GM12878 (cell line): ENCODE measurements at regions not wholly inside any gene's neighbourhood (a gene's known extent, or its start where the extent isn't known, plus 50 kb on each side); places are given as distances from the start of the nearest gene placed in this dataset.

Experiments
- ATAC-seq: fragments of 200-7000 bp; cut with Tn5 transposase; 3 replicates; pipeline ENCODE4 v1.9.1; 2020; ENCODE audit warnings: mild to moderate bottlenecking, moderate library complexity
- BruUV-seq: library from RNA; stranded (reverse); fragments of 400-500 nt; replicated peaks from 2 replicates; lab custom pipeline; 2021; lab: Mats Ljungman, UMichigan
- CTCF ChIA-PET: fragments of 300-600 bp; sonication (Branson Sonifier 250); formaldehyde crosslinking; extraction: SDS; loops from one replicate; lab custom pipeline; 2021; ENCODE audit warnings: inconsistent platforms; lab: Yijun Ruan, JAX
- POLR2A ChIA-PET: fragments of 350-600 bp; formaldehyde crosslinking; extraction: SDS; loops from one replicate; lab custom pipeline; 2021; ENCODE audit warnings: inconsistent platforms; lab: Charles Lee
- RAD21 ChIA-PET: fragments of 300-600 bp; sonication (Branson Sonifier 250); formaldehyde crosslinking; loops from one replicate; lab custom pipeline; 2023; ENCODE audit warnings: antibody characterized with exemption; ENCODE audit not compliant: unreplicated experiment; lab: Charles Lee
- SMC1A ChIA-PET: fragments of 300-600 bp; sonication (Branson Sonifier 250); formaldehyde crosslinking; loops from one replicate; lab custom pipeline; 2023; ENCODE audit not compliant: unreplicated experiment, uncharacterized antibody; lab: Charles Lee
- DNase-seq: peaks from one replicate; pipeline ENCODE4 v3.0.0-alpha.2; 2011; ENCODE audit warnings: low read depth, low spot score
- FAIRE-seq: peaks from 3 replicates; lab custom pipeline; 2011; peaks lifted over from hg19 to GRCh38; lab: Jason Lieb, UNC
- H2AFZ ChIP-seq: 2 replicates; pipeline ENCODE4 v1.6.0; 2011; ENCODE audit warnings: low read depth, low read length, control low read depth; ENCODE audit not compliant: control insufficient read depth
- H3K27ac ChIP-seq: 2 replicates; pipeline ENCODE4 v1.5.1; 2011; ENCODE audit warnings: control low read depth; ENCODE audit not compliant: control insufficient read depth, insufficient read depth
- H3K27me3 ChIP-seq, 2 experiments: replicated peaks in 1 of 2; 2 replicates each; pipeline versions ENCODE4 v1.6.0 to v1.6.1; 2011; ENCODE audit warnings: low read length in 1 of 2; ENCODE audit not compliant: control insufficient read depth in 2 of 2, insufficient read depth in 2 of 2
- H3K36me3 ChIP-seq, 2 experiments: 2 replicates each; pipeline ENCODE4 v1.5.1; 2011; ENCODE audit warnings: low read length in 1 of 2; ENCODE audit not compliant: control insufficient read depth in 2 of 2, insufficient read depth in 2 of 2
- H3K4me1 ChIP-seq: 2 replicates; pipeline ENCODE4 v1.6.1; 2011; ENCODE audit warnings: mild to moderate bottlenecking, low read length, moderate library complexity, mixed read lengths; ENCODE audit not compliant: control insufficient read depth, insufficient read depth
- H3K4me2 ChIP-seq: 2 replicates; pipeline ENCODE4 v1.6.0; 2011; ENCODE audit warnings: control low read depth; ENCODE audit not compliant: control insufficient read depth, insufficient read depth
- H3K4me3 ChIP-seq: fragments of 200-600 bp; sonication (generic); 2 replicates; pipeline ENCODE4 v1.5.1; 2016
- H3K79me2 ChIP-seq: 2 replicates; pipeline ENCODE4 v1.6.0; 2011; ENCODE audit warnings: low read length; ENCODE audit not compliant: control insufficient read depth, insufficient read depth
- H3K9ac ChIP-seq: 2 replicates; pipeline ENCODE4 v1.8.0; 2011; ENCODE audit warnings: low read length, control low read depth, mixed read lengths; ENCODE audit not compliant: control insufficient read depth, insufficient read depth
- H3K9me3 ChIP-seq: replicated peaks from 3 replicates; pipeline ENCODE4 v1.5.1; 2011; ENCODE audit warnings: mild to moderate bottlenecking, low read length; ENCODE audit not compliant: control insufficient read depth, insufficient read depth
- H4K20me1 ChIP-seq: 2 replicates; pipeline ENCODE4 v1.6.0; 2011; ENCODE audit not compliant: control insufficient read depth, insufficient read depth
- BACH1 ChIP-seq: fragments of 450-650 bp; IDR thresholded peaks from 2 replicates; pipeline ENCODE4 v1.6.1; 2017; ENCODE audit warnings: mild to moderate bottlenecking, borderline replicate concordance
- BHLHE40 ChIP-seq, 2 experiments: fragments of 450-650 bp in 1 of 2; IDR thresholded peaks; 2 replicates each; pipeline ENCODE4 v1.6.1; 2011 to 2017; ENCODE audit warnings: low read depth in 2 of 2, borderline replicate concordance in 1 of 2, improper control_type of control experiment in 1 of 2, low read length in 1 of 2, mild to moderate bottlenecking in 1 of 2
- CEBPB ChIP-seq, 2 experiments: fragments of 150-350 bp in 1 of 2; IDR thresholded peaks; 2 replicates each; pipeline ENCODE4 v1.6.1; 2012 to 2014; ENCODE audit warnings: low read depth in 2 of 2, low read length in 2 of 2, borderline replicate concordance in 1 of 2, inconsistent platforms in 1 of 2
- DPF2 ChIP-seq: fragments of 450-650 bp; IDR thresholded peaks from 2 replicates; pipeline ENCODE4 v1.6.1; 2017; ENCODE audit warnings: mild to moderate bottlenecking
- KLF5 ChIP-seq: fragments of 450-650 bp; IDR thresholded peaks from 2 replicates; pipeline ENCODE4 v1.6.1; 2014; ENCODE audit warnings: mild to moderate bottlenecking; ENCODE audit not compliant: partially characterized antibody
- MYC ChIP-seq: IDR thresholded peaks from 2 replicates; pipeline ENCODE4 v1.6.1; 2011; ENCODE audit warnings: mild to moderate bottlenecking, low read length, moderate library complexity, inconsistent platforms; ENCODE audit not compliant: insufficient read depth, insufficient replicate concordance, insufficient read length, severe bottlenecking
- NR2C2 ChIP-seq: IDR thresholded peaks from 2 replicates; pipeline ENCODE4 v1.6.1; 2011; ENCODE audit warnings: borderline replicate concordance, low read depth; ENCODE audit not compliant: control insufficient read depth, insufficient read length
- POLR2A ChIP-seq: IDR thresholded peaks from 2 replicates; pipeline ENCODE4 v1.6.1; 2011; ENCODE audit warnings: low read depth, mild to moderate bottlenecking, low read length
- RAD21 ChIP-seq: IDR thresholded peaks from 2 replicates; pipeline ENCODE4 v1.6.1; 2011; ENCODE audit warnings: mild to moderate bottlenecking, low read depth, low read length, moderate library complexity; ENCODE audit not compliant: insufficient read depth
- SIX5 ChIP-seq: IDR thresholded peaks from 2 replicates; pipeline ENCODE4 v1.6.1; 2011; ENCODE audit warnings: mild to moderate bottlenecking, low read depth, low read length, moderate library complexity; ENCODE audit not compliant: severe bottlenecking
- SMARCA5 ChIP-seq: fragments of 450-650 bp; IDR thresholded peaks from 2 replicates; pipeline ENCODE4 v1.6.1; 2017; ENCODE audit warnings: mild to moderate bottlenecking
- ZNF207 ChIP-seq: fragments of 450-650 bp; IDR thresholded peaks from 2 replicates; pipeline ENCODE4 v1.6.1; 2014; ENCODE audit warnings: antibody characterized with exemption, mild to moderate bottlenecking, borderline replicate concordance
- WGBS: methylation state at CpG from one replicate; pipeline ENCODE4 v1.1.6; 2016; ENCODE audit warnings: low lambda C conversion rate; ENCODE audit not compliant: insufficient replicate concordance, insufficient coverage; ENCODE audit errors: missing lambda C conversion rate; 5-methylcytosine and 5-hydroxymethylcytosine counted together
- in situ Hi-C: fragments of 300-500 bp; cut with MboI; formaldehyde crosslinking; loops from 9 replicates; pipeline ENCODE4 v1.14.3; 2018; ENCODE audit warnings: mixed read lengths
- intact Hi-C: fragments of 100-400 bp; cut with micrococcal nuclease; formaldehyde crosslinking; loops from one replicate; pipeline ENCODE4 v1.14.2; 2022; ENCODE audit not compliant: unreplicated experiment
- TF ChIP-seq, protein P1 (sequence below): fragments of 450-650 bp; IDR thresholded peaks from 2 replicates; pipeline ENCODE4 v1.6.1; 2017; ENCODE audit warnings: antibody characterized with exemption, mild to moderate bottlenecking, moderate library complexity
- TF ChIP-seq, protein P2 (sequence below): fragments of 450-650 bp; conservative IDR thresholded peaks from 2 replicates; pipeline ENCODE4 v1.6.1; 2017; ENCODE audit warnings: mild to moderate bottlenecking, moderate library complexity
- TF ChIP-seq, protein P3 (sequence below): IDR thresholded peaks from 2 replicates; pipeline ENCODE4 v1.6.1; 2012; ENCODE audit warnings: mild to moderate bottlenecking, low read depth, low read length

DNA sequence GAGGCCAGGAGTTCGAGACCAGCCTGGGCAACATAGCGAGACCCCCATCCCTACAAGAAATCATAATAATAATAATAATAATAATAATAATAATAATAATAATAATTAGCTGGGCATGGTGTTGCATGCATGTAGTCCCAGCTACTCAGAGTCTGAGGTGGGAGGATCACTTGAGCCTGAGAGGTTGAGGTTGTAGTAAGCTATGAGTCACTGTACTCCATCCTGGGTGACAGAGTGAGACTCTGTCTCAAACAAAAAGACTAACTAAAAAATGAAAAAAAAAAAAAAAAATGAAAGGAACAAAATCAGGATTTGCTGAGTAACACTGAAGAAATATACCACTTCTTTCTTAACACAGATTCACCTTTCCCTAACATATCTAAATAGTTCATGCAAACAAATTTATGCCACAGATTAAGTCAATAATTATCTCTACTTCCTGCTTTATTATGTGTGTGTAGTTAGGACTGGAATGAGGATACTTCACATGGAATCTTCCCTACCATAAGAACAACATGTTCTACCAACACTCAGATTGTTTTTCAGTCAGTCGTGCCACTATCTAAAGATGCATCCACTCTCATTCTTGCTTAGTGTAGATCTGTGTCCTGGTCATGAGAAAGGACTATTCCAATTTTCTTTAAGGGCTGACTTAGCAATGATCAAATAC lies 928.7 kb downstream of the SLC4A3 start:
- H3K4me1 ChIP-seq, result no peaks in the 10 kb centered on the region
- no peaks in the 10 kb centered on the region for H3K79me2 ChIP-seq
- no peak overlapping the region for H3K4me3 ChIP-seq
- BruUV-seq, result no TSS peak
- H2AFZ ChIP-seq, result no peak overlapping the region
- ATAC-seq (no peak), FAIRE-seq (no peak), DNase-seq (no peak)
- intact Hi-C loops, result no loop called here
- no peak overlapping the region for H3K9ac ChIP-seq
- ChIA-PET POLR2A (no interaction called here), SMC1A (interaction anchor here (1.1 kb wide), 1 partner anchor 13 kb away, joined by 3 read pairs; no protein-coding TSS in a partner anchor), RAD21 (no interaction called here), CTCF (no interaction called here)
- no peak overlapping the region for H3K4me2 ChIP-seq
- no peaks in the 10 kb centered on the region for H3K9me3 ChIP-seq
- no peak overlapping the region for H3K27ac ChIP-seq
- H3K27me3 ChIP-seq, result no peaks in the 10 kb centered on the region
- H4K20me1 ChIP-seq, result no peaks in the 10 kb centered on the region
- 0% methylated on average over 3 of the region's 3 CpGs for WGBS
- in situ Hi-C loops, result no loop called here
- no peaks in the 10 kb centered on the region for H3K36me3 ChIP-seq
- no peak for TF ChIP-seq CEBPB (IDR thresholded peaks at IDR 0.05; ENCODE audit: borderline replicate concordance in 1 of 2, low read depth in 2 of 2, low read length in 2 of 2)
- no peak for TF ChIP-seq POLR2A
- no peak for TF ChIP-seq NR2C2
- TF ChIP-seq MYC, result no peak
- TF ChIP-seq, protein P1, sequence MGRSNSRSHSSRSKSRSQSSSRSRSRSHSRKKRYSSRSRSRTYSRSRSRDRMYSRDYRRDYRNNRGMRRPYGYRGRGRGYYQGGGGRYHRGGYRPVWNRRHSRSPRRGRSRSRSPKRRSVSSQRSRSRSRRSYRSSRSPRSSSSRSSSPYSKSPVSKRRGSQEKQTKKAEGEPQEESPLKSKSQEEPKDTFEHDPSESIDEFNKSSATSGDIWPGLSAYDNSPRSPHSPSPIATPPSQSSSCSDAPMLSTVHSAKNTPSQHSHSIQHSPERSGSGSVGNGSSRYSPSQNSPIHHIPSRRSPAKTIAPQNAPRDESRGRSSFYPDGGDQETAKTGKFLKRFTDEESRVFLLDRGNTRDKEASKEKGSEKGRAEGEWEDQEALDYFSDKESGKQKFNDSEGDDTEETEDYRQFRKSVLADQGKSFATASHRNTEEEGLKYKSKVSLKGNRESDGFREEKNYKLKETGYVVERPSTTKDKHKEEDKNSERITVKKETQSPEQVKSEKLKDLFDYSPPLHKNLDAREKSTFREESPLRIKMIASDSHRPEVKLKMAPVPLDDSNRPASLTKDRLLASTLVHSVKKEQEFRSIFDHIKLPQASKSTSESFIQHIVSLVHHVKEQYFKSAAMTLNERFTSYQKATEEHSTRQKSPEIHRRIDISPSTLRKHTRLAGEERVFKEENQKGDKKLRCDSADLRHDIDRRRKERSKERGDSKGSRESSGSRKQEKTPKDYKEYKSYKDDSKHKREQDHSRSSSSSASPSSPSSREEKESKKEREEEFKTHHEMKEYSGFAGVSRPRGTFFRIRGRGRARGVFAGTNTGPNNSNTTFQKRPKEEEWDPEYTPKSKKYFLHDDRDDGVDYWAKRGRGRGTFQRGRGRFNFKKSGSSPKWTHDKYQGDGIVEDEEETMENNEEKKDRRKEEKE, result no peak
- no peak for TF ChIP-seq DPF2
- TF ChIP-seq ZNF207, result no peak
- TF ChIP-seq BACH1, result no peak
- no peak for TF ChIP-seq SMARCA5
- TF ChIP-seq RAD21, result no peak
- TF ChIP-seq SIX5, result no peak
- TF ChIP-seq, protein P2, sequence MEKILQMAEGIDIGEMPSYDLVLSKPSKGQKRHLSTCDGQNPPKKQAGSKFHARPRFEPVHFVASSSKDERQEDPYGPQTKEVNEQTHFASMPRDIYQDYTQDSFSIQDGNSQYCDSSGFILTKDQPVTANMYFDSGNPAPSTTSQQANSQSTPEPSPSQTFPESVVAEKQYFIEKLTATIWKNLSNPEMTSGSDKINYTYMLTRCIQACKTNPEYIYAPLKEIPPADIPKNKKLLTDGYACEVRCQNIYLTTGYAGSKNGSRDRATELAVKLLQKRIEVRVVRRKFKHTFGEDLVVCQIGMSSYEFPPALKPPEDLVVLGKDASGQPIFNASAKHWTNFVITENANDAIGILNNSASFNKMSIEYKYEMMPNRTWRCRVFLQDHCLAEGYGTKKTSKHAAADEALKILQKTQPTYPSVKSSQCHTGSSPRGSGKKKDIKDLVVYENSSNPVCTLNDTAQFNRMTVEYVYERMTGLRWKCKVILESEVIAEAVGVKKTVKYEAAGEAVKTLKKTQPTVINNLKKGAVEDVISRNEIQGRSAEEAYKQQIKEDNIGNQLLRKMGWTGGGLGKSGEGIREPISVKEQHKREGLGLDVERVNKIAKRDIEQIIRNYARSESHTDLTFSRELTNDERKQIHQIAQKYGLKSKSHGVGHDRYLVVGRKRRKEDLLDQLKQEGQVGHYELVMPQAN, result no peak
- TF ChIP-seq KLF5, result no peak
- TF ChIP-seq, protein P3, sequence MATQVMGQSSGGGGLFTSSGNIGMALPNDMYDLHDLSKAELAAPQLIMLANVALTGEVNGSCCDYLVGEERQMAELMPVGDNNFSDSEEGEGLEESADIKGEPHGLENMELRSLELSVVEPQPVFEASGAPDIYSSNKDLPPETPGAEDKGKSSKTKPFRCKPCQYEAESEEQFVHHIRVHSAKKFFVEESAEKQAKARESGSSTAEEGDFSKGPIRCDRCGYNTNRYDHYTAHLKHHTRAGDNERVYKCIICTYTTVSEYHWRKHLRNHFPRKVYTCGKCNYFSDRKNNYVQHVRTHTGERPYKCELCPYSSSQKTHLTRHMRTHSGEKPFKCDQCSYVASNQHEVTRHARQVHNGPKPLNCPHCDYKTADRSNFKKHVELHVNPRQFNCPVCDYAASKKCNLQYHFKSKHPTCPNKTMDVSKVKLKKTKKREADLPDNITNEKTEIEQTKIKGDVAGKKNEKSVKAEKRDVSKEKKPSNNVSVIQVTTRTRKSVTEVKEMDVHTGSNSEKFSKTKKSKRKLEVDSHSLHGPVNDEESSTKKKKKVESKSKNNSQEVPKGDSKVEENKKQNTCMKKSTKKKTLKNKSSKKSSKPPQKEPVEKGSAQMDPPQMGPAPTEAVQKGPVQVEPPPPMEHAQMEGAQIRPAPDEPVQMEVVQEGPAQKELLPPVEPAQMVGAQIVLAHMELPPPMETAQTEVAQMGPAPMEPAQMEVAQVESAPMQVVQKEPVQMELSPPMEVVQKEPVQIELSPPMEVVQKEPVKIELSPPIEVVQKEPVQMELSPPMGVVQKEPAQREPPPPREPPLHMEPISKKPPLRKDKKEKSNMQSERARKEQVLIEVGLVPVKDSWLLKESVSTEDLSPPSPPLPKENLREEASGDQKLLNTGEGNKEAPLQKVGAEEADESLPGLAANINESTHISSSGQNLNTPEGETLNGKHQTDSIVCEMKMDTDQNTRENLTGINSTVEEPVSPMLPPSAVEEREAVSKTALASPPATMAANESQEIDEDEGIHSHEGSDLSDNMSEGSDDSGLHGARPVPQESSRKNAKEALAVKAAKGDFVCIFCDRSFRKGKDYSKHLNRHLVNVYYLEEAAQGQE, result no peak
- no peak for TF ChIP-seq BHLHE40 (IDR thresholded peaks at IDR 0.05; ENCODE audit: borderline replicate concordance in 1 of 2, low read depth in 2 of 2, low read length in 1 of 2)
